A172 (cell line): ENCODE measurements at regions not wholly inside any gene's neighbourhood (a gene's known extent, or its start where the extent isn't known, plus 50 kb on each side); places are given as distances from the start of the nearest gene placed in this dataset.

ENCODE experiments used
- DNase-seq: peaks from one replicate; pipeline ENCODE4 v3.0.0-alpha.2; 2015; ENCODE audit warnings: low spot score

DNA sequence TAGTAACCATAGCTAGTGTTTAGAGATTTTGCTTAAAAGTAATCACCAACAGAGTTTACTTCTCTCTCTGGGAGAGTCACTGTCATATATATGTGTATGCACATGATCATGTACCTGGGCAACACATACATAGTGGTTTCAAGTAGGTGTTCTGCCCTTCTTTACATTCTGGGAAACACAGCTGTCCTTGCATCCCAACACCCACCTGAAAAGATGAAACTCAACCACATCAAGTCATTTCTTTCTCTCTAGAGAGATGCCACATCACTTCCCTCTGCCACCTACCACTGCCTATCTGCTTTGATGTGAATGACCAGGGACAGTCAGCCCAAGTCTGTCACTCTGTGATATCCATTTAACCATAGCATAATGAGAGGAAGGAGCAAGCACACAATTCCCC lies 155.8 kb upstream of the GADL1 start:
- no peak for DNase-seq

GRCh38 chr3:31051226-31051625 lies 156.8 kb upstream of the GADL1 start:
- no peak for DNase-seq

GRCh38 chr3:31053299-31053698 lies 158.8 kb upstream of the GADL1 start:
- no peak for DNase-seq

DNA sequence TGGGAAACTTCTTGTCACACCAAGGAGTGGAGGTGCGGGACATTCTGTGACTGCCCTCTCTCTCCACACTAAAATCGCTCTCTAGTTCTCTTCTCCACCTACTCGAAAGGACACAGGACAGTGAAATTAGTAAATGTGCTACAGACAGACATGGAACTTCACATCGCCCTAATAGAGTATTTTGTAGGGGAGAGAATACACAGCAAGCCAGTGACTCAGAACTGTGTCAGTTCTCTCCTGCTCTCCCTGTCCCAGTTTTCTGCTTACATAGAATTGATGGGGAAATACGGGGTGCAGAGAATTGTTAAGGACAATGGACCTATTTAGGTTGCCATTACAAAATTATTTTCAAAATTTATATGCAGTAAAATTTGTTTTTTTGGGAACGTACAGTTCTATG lies 159.6 kb upstream of the GADL1 start:
- no peak for DNase-seq

DNA sequence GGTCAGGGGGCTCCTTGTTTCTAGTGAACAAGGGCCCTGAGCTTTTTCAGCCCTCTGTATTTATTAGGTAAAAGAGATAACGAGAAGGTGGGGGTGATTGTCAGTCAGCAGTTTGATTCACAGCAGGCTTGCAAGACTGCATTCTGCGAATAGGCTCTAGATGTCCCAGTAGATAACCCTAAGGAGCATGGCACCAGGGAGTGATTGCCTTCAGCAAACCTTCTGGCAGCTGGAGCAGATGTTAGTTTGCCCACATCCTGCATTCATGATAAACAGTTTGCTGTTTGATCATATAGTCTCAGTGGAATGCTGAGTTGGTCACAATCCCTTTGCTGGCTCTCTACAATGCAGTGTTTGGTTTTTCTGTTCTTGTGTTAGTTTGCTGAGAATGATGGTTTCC lies 161.3 kb upstream of the GADL1 start:
- DNase-seq = no peak

GRCh38 chr3:31057891-31058290 lies 163.4 kb upstream of the GADL1 start:
- no peak for DNase-seq

DNA sequence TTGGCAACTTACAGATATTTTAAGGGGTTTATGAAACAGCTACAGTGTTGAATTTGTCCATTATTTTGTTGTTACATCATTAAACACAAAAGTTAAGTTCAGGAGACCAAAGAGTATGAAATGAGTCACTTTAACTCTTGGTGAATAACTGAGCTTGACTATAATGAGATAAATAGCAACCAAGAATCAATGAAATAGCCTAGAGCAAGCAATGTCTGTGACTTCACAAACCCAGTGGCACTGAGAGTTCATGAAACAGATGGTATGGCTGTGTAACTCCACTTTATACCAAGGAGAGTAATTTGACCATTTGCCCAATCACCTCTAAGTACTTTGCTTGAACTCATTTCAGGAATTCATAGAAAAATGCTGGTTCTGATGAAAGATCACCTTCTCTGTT lies 169.6 kb upstream of the GADL1 start:
- DNase-seq = no peak

DNA sequence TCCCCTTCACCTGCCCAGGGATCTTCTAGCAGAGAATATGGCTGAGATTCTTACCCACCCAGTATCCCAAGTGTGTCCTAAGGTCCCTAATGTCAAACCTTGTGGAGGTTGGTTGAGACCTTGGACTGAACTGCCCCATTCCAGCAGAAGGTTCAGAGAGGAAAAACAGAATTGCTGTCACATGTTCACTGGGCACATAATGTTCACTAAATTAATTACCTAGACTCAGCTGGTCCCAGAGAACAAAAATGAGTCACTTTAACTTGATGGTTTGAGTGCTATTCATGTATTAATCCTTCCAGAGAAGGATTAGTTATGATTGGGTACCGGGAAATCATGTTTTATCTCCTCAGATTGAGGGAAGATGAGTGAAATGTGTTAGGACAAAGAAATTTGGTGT lies 171.3 kb upstream of the GADL1 start:
- no peak for DNase-seq

GRCh38 chr3:31067004-31067403 lies 172.5 kb upstream of the GADL1 start:
- DNase-seq = peak; percentile 91

GRCh38 chr3:31075471-31075870 lies 181.0 kb upstream of the GADL1 start:
- DNase-seq = no peak

DNA sequence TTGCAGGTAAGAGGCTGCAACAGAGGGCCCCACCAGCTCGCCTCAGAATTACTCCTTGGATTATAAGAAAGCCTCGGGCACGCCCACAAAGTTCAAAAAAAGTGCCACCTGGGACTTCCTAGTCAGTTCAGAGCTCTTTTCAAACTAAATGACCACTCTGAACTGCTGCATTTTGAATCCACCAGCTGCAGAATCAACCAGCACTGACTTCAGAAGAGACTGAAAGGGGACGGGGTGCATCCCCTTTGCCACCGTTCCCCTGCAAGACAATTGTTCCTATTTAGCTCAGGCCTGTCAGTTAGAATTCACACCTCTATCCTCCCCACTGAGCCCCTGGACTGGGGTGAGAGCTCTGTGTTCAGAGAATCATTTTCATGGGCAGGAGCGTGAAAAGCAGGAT lies 181.4 kb upstream of the GADL1 start:
- DNase-seq = no peak

GRCh38 chr3:31077021-31077601 lies 182.7 kb upstream of the GADL1 start:
- DNase-seq = peak; percentile 99

- DNase-seq = peak; percentile 49
Observed at GRCh38 chr3:31077826-31078225, 183.4 kb upstream of the GADL1 start.

DNA sequence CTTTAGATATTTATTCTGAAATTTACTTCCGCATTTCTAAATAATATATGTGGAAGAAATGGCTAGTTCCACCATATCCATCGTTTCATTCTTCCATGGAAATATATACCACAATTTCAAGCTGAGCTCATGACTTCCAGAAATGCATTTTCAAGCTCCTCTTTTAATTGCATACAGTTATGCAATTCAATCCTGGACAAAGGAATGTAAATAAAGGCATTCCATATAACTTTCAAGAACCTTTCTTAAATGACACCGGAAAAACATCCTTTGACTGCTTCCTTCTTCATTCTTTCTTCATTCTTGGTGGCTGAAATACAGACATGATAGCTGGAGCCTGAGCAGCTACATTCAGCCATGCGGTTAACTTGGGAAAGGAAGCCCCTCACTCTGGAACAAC lies 185.2 kb upstream of the GADL1 start:
- DNase-seq = no peak

DNA sequence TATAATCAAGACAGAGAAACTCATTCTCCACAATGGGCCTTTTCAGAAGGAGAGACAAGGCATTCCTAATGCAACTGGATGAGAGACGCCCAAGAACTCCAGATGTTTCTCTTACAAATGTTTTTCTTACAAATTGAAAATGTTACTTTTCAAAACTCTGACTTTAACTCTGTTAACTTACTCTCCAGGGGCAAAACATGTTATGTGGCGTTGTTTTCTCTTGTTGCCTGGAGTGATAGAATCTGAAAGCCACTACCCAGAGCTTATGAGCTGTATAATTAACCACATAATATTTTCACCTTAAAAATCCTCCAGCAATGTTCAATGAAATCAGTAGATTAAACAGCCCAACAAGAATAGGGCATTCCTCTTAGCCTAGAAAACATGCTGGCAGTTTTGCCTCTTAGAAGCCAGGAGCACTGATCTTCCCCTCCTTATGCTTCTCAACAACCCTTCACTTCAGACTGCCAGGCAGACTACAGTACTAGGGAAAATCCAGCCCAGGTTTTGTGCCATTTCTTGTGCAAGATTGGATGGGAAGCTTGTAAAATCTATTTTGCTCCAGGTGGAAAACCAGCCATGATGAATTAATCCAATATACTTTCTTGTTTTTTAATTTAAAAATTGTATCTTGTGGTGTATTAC lies 186.7 kb upstream of the GADL1 start:
- no peak for DNase-seq

GRCh38 chr3:31086148-31086547 lies 191.7 kb upstream of the GADL1 start:
- DNase-seq = no peak

DNA sequence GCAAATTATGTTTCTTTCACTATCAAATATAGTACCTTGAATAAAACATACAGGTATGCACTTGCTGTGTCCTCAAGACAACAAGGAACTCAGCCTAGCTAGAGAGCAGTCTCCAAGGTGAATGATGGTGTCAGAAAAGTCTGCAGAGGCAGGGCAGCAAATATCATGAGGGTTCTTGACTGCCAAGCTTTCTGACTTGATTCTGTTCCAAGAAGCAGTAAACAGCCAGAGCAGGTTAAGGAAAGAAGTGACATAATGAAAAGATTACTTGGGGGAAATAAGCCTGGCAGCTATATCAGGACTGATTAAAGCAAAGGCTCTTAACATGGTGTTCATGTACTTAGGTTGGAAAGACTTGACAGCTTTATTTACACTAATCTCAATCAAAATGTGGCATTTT lies 192.2 kb upstream of the GADL1 start:
- no peak for DNase-seq

DNA sequence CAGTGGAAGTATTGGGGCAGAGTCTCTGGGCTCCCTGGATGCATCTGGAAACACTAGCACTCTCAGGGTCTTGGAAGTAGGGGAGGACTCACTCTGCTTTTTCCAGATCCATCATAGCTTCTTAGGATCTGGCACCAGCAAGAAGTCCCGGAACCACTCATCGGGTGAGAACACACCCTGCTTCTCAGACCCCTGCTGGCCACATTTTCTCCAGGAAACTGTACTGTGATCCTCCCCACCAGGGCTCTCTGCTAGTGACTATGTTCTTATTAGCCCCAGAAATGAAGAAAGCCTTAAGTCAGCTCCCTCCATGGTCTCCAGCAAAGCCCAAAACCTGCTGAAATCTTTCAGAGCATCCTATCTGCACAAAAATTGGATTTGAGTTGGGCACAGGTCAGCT lies 197.3 kb upstream of the GADL1 start:
- no peak for DNase-seq

DNA sequence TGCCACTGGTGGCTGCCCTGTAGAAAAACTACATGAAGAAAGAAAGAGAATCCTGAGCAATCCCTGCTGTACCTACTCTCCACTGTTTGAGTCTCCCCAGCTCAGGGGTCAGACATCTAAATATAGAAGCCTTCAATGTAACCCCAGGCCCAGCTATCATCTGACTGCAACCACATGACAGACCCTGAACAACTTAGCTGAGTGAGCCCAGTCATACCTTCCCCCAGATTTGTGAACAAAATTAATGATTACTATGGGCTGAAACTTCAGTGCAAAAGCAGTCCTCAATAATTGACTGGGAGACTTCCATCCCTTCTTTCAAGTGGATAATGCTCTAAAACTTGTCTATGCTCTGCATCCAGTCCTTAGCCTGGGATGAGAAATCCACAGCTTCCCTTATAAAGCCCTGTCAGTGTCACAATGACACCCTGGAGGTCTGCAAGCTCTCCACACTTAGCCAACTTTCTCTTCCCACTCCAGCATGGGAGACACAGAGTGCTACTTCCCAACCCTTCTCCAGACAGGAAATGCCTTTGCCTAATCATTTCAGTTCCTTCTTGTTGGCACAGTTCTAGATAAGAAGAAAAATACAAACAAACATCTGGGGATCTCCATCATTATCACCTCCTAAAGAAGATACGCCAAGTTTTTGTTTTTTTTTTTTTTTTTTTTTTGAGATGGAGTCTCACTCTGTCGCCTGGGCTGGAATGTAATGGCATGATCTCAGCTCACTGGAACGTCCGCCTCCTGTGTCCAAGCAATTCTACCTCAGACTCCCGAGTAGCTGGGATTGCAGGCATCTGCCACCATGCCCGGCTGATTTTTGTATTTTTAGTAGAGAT lies 198.5 kb upstream of the GADL1 start:
- peak; percentile 75 for DNase-seq

DNA sequence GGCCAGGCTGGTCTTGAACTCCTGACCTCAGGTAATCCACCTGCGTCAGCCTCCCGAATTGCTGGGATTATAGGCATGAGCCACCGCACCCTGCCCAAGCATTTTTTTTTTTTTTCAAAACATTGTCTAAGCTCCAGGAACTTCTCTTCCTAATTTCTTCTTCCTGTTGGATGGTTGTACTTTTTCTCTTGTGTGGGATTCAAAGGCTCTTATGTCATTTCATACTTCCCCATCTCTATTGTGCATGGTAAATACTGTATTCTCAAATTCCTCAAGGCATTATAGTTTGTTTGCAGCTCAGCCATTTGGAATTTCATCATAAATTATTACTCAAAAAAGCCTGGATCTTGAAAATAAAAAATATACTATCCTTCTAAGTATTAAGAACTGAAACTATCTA lies 199.1 kb upstream of the GADL1 start:
- no peak for DNase-seq

DNA sequence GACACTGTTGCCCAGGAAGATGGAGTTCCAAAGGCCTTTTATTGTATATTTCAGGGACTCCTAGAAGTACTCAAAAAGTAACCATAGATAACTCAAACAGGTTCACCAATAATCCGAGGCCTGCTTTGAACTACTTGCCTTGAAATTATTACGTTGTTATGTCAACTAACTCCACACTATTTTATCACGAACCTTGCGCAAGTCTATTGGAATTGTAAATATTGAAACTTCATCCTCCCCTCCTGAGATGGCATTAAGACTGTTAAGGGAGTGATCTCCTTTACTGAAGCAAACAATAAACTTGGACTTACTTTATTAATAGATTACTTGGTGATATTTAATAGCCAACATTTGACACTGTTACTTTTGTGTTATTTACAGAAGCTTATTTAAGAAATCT lies 199.6 kb upstream of the GADL1 start:
- DNase-seq = no peak

DNA sequence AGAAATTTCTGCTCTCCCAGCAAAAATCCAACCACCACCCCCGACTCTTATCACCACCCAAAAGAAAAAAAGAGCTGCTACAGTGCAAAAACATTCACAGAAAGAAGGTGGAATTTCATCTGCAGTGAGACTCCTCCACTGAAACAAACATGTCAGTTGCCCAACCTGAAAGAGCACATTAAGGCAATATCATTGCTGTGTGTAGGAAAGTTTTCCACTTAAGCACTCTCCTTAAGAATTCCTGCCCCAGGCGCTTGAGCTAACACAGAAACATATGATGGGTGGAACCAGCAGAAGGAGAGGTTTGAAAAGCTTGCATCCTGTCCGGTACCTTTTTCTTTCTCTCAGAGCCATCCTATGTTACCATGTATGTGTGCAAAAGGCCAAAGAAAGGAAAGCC lies 200.8 kb upstream of the GADL1 start:
- no peak for DNase-seq

- DNase-seq = no peak
Observed at GRCh38 chr3:31096661-31097395, 202.4 kb upstream of the GADL1 start.
